KBM-7 (cell line): ENCODE measurements at regions not wholly inside any gene's neighbourhood (a gene's known extent, or its start where the extent isn't known, plus 50 kb on each side); places are given as distances from the start of the nearest gene placed in this dataset.
"Not testable (repeated sequence)": the region's sequence is repeated elsewhere in the genome, so short reads cannot be mapped to it uniquely, and the experiment has no call there.

ENCODE experiments used
- DNase-seq: peaks from one replicate; pipeline ENCODE4 v3.0.0-alpha.2; 2015
- in situ Hi-C: fragments of 300-500 bp; cut with MboI; formaldehyde crosslinking; loops from 2 replicates; pipeline ENCODE4 v1.14.3; 2020; ENCODE audit warnings: low sequenced_read_pairs, low pct_unique_long_range_greater_than_20kb, mixed read lengths

DNA sequence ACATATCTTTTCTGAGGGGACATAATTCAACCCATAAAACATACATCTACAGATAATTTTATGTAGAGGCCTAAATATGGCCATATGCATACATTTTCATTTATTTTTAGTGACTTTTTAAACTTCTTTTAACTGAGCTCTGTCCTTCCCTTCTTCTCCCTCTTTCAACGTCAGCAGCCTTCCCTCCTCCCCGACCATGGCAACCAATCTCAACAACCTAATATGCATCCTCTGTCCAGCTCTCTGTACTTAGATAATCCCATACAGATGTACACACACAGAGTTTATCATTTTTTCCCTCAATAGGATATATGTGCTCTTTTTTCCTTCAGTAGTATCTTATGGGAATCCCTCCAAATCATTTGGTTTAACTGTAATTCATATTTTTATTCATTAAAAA, 94.3 kb downstream of the CCDC71L start:
- no peak for DNase-seq
- in situ Hi-C loops, result no loop called here

DNA sequence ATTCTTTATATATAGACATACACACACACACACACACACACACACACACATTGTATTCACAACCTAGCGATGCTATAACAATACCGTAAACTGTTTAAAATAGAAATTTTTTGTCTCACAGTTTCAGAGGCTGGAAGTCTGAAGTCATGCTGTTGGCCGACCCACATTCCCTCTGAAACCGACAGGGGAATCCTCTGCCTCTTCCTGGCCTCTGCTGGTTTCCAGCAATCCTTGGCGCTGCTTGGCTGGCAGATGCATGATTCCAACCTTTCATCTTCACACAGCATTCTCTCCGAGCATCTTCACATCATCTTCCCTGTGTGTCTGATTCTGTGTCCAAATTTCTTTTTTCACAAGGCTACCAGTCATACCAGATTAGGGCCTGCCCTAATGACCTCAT, 94.8 kb downstream of the CCDC71L start:
- in situ Hi-C loops, result no loop called here
- no peak for DNase-seq

DNA sequence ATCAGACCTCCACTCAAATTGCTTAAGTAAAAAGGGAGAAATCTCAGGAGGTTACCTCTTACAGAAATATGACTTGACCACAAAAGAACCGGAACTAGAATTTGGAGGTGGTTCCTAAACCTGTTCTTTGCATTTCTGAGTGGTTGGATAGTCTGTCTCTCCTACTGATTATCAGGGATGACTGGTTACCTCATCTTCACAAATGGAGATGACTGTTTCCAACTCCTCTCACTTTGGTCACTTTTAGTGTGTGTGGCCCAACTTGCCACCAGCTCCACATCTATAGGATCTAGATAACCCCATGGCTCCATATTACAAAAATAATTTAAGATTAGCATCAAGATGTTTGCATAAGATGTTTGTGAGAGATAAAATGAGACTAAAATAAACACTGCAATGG, 95.5 kb downstream of the CCDC71L start:
- DNase-seq, result no peak
- in situ Hi-C loops, result no loop called here

DNA sequence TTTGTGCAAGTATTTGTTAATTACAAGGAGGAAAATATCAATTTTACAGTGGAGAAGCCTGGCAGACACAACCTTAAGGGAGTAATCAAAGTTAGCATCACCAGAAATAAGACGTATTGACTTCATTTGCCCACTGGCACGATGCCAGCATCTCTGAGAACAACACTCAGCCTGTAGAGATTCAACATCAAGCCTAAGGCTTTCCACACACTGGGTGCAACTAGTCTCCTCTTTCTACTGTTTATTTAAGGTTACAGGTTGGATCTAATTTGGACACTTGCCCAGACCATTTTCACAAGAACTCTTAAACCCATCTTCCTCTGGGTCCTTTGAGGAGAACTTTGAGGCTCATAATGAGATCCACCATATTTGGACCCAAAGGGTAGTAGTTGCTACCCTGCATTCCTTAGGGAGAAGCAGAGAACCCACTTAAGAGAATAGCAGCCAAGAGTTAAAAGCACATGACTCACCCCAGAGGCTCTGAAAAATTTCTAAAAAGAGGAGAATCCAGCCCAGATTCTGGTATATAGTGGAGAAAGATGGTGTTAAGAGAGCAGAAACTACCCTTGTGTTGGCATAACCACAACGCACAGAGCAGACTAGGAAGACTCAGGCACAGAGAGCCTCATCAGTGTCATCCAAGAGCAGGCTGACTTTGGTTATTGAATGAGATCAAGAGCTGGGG, 97.3 kb downstream of the CCDC71L start:
- in situ Hi-C loops, result no loop called here
- DNase-seq, result no peak

DNA sequence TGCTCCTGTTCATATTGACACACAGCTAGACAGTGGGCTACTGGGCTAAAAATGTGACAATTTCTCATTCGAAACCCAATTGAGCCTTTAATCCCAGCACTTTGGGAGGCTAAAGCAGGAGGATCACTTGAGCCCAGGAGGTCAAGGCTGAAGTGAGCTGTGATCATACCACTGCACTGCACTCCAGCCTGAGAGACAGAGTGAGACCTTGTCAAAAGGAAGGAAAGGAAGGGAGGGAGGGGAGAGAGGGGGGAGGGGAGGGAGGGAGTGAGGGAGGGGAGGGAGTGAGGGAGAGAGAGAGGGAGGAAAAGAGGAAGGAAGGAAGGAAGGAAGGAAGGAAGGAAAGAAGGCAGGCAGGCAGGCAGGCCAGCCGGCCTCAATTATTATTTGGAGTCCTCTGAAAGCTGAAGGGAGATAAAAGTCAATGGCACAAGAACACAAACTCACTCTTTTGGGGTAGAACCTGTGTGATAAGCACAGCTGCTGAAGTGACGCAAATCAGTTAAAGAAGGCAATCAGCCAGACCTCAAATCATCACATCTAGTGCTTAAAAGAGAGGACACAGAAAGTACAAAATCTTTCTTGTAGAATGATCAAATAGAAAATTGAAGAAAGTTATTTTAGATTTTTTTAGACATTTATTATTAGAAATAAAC, 98.1 kb downstream of the CCDC71L start:
- in situ Hi-C loops, result no loop called here
- DNase-seq, result no peak

DNA sequence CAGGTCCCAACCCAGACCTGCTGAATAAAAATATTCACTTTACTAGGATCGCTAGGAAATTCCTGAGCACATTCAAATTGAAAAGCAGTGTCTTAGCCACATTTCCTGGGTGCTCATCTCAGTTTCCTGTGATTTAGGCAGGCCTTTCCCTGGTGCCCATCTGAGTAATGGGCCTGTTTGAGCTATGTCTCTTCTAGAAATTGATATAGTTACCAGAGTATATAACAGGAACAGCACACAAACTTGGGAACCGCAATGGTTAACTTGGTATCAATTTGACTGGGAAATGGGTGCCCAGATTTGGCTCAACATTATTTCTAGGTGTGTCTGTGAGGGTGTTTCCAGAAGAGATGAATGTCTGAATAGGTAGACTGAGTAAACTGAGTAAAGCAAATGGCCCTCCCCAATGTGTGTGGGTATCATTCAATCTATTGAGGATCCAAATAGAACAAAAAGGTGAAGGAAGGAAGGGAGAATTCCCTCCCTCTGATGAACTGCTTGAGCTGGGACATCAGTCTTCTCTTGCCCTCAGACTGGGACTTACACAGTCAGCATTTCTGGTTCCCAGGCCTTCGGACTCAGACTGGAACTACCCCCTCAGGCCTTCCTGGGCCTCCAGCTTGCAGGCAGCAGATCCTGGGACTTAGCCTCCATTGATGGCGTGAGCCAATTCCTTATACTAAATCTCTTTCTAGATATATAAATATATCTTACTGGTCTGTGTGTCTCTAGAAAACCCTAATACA, 99.1 kb downstream of the CCDC71L start:
- in situ Hi-C loops, result no loop called here
- DNase-seq, result no peak

DNA sequence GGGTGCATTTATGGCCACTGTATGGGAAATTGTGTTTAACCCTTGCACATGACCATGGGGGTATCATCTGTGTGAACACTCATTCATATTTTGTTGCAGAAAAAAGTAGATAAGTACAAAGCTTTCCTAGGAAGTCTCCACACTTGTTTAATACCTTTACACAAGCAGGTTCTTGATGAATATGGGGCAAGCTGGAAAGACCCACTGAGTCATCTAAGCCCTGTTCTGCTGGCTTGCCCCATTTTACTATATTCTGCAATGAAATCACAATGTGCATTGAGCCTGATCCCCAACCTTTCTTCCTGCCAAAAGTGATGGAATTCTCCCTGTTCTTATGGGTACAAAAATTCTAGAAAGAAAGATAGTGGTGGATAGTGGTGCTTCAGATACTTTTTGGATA, 99.8 kb downstream of the CCDC71L start:
- in situ Hi-C loops, result no loop called here
- no peak for DNase-seq

DNA sequence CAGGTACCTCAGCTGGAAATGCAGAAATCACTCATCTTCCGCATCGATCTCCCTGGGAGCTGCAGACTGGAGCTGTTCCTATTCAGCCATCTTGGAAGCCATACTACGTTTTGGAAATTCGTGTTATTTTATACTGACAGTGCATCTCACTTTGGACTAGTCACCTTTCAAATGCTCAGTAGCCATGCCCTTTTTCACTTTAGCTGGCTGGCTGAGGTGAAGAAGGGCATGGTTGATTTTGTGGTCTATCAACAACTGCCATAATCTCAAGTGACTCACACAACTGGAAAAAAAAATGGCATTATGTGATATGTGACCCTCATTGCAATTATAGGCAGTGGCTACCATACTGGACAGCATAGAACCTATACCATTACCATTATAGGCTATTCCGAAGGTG, 100.5 kb downstream of the CCDC71L start:
- in situ Hi-C loops, result no loop called here
- no peak for DNase-seq

DNA sequence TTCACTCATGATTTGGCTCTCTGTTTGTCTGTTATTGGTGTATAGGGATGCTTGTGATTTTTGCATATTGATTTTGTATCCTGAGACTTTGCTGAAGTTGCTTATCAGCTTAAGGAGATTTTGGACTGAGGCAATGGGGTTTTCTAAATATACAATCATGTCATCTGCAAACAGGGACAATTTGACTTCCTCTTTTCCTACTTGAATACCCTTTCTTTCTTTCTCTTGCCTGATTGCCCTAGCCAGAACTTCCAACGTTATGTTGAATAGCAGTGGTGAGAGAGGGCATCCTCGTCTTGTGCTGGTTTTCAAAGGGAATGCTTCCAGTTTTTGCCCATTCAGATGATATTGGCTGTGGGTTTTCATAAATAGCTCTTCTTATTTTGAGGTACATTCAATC, 104.7 kb downstream of the CCDC71L start:
- in situ Hi-C loops, DNase-seq: not testable (repeated sequence)

DNA sequence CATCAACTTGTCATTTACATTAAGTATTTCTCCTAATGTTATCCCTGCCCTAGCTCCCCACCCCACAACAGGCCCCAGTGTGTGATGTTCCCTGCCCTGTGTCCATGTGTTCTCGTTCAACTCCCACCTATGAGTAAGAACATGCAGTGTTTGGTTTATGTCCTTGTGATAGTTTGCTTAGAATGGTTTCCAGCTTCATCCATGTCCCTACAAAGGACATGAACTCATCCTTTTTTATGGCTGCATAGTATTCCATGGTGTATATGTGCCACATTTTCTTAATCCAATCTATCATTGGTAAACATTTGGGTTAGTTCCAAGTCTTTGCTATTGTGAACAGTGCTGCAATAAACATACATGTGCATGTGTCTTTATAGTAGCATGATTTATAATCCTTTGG, 106.3 kb downstream of the CCDC71L start:
- DNase-seq, in situ Hi-C loops: not testable (repeated sequence)

DNA sequence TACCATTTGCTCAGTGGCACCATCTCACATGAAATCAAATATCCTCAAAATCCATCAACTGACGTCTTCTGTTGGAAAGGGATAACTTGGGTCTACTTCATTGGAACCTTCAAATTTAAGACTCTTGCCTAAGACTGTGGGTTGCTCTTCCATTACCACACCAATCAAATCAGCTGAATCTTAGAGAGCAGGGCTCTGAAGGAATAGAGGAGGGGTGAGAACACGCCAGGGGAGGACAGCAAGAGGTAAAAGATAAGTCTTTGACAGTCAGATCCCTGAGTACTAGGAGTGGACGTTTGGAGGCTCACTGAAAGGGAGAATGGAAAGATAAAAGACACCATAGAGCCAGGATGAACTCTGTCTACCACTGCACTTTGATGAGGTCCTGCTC, 107.5 kb downstream of the CCDC71L start:
- in situ Hi-C loops, result no loop called here
- no peak for DNase-seq

DNA sequence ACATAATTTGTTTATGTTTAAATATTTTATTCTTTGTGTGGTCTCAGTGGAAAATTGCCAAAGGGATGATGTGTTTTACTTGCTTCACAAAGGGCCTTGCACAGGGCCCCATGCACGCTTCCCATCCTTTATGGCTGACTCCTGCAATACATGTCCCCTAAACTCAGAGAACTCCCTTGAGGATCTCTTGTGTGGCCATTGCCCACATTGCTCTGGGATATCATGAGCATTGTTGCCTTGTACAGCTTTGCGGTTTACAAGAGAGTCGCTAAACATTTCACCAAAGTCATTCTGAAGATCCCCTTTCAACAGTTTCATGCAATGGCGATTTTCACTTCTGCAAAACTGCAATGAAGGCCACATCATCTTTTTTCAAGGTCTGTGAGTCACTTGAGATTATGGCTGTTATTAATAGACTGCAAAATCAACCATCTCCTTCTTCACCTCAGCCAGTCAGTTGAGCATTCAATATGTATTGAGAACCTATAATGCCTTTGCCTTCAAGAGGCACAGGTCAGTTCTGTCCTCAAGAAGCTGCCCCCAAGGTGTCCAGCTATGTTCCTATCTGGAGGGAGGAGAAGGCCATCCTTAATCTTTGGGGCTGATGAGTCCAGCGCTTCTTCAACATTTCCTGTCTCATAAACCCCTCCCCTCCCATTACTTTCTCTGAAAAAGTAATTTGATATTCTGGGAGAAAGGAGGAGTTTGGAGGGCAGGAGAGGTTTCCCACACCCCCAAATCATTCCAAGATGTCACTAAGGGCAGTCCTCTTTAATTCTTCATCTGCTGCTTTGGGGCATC, 108.1 kb downstream of the CCDC71L start:
- in situ Hi-C loops, result no loop called here
- peak; percentile 9 for DNase-seq

DNA sequence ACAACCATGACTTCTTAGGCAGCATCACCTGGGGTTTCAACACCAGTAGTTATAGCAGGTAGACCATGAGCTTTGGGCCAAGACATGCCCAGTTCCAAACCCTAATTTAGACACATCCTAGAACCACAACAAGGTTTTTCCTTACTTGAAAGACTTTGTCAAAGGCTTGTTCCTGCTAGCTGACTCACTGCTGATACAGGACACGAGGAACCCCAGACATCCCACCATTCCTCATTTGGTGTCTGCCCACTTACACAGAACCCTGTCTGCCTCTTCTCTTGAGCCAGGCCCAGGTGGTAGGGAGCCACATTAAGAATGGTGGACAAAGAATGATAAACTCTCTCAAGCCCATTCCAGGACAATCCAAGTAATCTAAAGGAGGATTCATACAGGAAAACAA, 109.0 kb downstream of the CCDC71L start:
- in situ Hi-C loops, result no loop called here
- DNase-seq, result no peak

DNA sequence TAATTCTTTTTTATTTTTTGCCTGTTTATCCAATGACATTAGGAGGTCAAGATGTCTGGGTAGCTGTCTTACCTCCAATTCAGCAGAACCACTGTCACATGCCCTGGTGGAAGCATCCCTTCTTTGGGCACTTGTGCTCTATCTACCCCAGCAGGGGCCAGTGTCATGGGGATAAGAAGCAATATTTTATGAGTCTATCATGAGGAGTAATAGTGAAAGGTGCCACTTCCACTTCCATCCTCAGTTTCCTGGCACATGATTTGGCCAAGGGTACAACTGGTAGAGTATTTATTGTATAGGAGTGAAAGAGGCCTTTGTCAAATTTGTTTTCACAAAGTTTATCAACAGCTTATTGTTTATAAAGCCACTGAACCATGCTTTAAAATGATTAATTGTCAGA, 112.5 kb downstream of the CCDC71L start:
- DNase-seq, result no peak
- in situ Hi-C loops, result no loop called here

DNA sequence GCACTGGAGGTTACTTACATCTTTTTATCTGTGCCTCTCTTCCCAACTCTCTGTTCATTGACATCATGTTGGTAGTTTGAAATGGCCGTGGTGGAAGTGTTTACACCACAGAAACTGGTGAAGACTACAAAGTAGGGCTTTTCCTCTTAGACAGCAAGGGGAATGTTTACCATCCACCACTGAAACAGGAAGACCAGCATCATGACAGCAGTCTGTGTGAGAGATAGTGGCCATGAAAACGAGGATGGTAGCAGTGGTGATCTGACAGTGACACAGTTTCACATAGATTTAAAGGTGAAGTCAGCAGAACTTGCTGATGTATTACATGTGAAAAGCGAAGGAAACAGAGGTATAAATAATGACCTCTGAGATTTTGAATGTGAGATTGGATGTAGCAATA, 115.7 kb downstream of the CCDC71L start:
- no peak for DNase-seq
- in situ Hi-C loops, result no loop called here

DNA sequence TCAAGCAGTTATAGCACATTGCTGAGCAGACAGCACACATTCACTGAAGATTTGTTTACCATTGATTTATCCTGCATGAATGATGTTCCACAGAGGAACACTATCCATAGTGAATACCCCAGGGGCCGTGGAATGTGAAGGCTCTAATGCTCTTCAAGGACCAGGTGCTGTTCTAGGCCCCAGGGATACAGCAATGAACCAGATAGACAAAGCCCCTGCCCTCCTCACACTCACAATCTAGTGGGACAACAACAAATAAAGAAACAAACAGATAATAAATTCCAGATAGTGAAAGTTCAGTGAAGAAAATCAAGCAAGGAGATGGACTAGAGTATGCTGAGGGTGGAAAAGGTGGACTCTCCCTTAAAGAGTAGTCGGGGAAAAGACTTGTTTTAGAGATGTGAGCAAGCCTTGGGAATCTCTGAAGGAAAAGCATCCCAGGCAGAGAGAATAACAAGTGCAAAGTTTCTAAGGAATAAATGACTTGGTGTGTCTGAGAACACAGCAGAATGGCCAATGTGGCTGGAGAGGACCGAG, 117.7 kb downstream of the CCDC71L start:
- in situ Hi-C loops, result no loop called here
- no peak for DNase-seq

DNA sequence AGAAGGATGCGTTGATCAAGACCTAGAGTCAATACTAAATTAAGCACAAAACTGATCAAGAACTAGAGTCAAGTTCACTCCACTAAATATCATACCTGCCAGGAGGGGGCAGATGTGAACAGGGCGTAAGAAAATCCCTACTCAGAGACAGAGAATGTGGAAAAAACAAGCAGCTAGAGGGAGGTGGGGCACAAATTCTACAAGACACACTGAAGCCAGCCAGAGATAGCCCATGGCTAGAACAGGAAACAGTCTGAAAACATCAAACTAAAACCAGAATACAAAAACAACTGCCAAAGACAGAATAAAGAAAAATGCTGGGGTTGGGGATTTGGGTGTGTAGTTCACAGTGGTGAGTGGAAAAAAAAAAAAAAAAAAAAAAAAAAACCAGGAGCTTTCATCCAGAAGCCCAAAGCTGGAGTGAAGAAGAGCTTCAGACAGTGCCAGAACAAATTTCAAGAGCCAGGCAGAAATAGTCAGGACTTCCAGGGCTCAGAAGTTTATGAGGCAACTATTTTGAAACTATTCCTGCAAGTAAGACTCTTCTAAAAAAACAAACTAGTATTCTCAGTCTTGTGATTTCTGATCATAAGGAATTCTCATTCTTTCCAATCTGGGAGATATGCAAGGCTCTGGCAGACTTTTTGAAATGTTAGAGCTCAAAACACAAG, 118.3 kb downstream of the CCDC71L start:
- DNase-seq, result peak; percentile 71
- in situ Hi-C loops, result no loop called here

DNA sequence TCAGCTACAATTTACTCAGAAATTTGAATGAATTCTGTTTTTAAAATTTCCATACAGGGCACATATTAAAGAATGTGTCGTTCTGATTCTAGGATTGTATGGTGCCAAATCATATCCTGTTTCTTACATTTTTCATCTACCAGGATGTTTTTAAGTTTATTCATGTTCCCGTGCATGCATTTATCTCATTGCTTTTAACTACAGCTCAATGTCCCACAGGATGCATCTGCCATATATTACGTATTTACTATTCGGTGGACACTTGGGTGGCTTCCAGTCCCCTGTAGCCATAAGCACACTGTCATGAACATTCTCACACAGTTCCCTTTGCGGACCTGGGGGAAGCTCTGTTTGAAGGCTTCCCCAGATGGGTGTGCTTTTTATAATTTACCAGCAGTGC, 122.3 kb downstream of the CCDC71L start:
- DNase-seq, result no peak
- in situ Hi-C loops, result no loop called here

DNA sequence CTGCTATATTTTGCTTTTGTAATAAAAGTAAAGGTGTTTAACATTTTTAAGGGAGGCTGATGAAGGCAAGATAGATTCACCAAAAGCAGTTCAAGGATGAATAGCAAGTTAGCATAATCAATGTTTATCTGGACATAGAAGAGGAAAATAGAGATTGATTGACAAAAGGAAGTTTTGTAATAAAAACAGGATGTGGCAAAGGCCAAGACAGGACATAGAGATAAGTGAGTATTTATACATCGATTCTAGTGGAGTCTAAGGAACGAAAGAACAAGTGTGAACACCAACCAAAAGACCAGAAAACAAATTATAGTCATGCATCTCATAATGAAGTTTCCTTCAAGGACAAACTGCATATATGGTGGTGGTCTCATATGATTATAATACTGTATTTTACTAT, 123.8 kb downstream of the CCDC71L start:
- in situ Hi-C loops, result no loop called here
- no peak for DNase-seq
